ENCODE measurements at regions not wholly inside any gene's neighbourhood (a gene's known extent, or its start where the extent isn't known, plus 50 kb on each side); places are given as distances from the start of the nearest gene placed in this dataset.

DNA sequence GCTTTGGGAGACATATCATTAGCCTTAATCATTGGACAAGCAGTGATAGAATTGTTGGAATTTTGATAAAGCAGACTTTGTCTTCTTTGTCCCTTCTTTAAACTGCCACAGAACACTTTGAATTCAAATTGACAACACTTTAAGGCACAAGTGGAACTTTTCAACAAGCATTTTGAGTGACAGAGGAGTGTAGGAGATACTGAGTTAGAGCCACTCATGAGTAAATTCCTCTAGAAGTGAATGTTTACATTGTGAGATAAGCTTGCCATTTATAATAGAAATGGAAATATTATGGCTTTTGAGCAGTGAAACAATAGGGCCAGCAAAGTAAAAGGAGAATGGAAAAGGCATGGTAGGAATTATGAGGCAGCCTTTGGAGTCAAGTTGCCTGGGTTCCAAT is 515.8 kb downstream of the SLITRK6 start:
- TF ChIP-seq, protein P1, sequence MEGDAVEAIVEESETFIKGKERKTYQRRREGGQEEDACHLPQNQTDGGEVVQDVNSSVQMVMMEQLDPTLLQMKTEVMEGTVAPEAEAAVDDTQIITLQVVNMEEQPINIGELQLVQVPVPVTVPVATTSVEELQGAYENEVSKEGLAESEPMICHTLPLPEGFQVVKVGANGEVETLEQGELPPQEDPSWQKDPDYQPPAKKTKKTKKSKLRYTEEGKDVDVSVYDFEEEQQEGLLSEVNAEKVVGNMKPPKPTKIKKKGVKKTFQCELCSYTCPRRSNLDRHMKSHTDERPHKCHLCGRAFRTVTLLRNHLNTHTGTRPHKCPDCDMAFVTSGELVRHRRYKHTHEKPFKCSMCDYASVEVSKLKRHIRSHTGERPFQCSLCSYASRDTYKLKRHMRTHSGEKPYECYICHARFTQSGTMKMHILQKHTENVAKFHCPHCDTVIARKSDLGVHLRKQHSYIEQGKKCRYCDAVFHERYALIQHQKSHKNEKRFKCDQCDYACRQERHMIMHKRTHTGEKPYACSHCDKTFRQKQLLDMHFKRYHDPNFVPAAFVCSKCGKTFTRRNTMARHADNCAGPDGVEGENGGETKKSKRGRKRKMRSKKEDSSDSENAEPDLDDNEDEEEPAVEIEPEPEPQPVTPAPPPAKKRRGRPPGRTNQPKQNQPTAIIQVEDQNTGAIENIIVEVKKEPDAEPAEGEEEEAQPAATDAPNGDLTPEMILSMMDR (conservative IDR thresholded peaks at IDR 0.05; ENCODE audit: low read length), result no peak
- TF ChIP-seq EZH2phosphoT487 (IDR thresholded peaks at IDR 0.05; ENCODE audit: borderline replicate concordance, low read depth, low read length), result no peak
